IPS-18c (cell line): ENCODE measurements at regions not wholly inside any gene's neighbourhood (a gene's known extent, or its start where the extent isn't known, plus 50 kb on each side); places are given as distances from the start of the nearest gene placed in this dataset.

Experiments used
- H3K4me3 ChIP-seq: 2 replicates; pipeline ENCODE4 v1.7.0; 2013; ENCODE audit warnings: low read depth, mild to moderate bottlenecking, low read length, moderate library complexity; ENCODE audit not compliant: insufficient read depth
- H3K9me3 ChIP-seq: one replicate; pipeline ENCODE4 v1.6.1; 2013; ENCODE audit warnings: mild to moderate bottlenecking, low read length, moderate library complexity; ENCODE audit not compliant: control insufficient read depth, insufficient read depth

GRCh38 chr10:121243609-121244241 is 354.5 kb downstream of the FGFR2 start:
- Histone ChIP-seq H3K4me3 (no peak overlapping the region), H3K9me3 (no peaks in the 10 kb centered on the region)

- Histone ChIP-seq H3K4me3 (no peak overlapping the region), H3K9me3 (no peaks in the 10 kb centered on the region)
These were observed 353.4 kb downstream of the FGFR2 start for GRCh38 chr10:121244818-121245217.

GRCh38 chr10:121245754-121246153 is 352.5 kb downstream of the FGFR2 start:
- Histone ChIP-seq H3K9me3 (no peaks in the 10 kb centered on the region), H3K4me3 (no peak overlapping the region)

- no peak overlapping the region for H3K4me3 ChIP-seq
- H3K9me3 ChIP-seq: no peaks in the 10 kb centered on the region
These were observed 350.0 kb downstream of the FGFR2 start for GRCh38 chr10:121248266-121248665.

- Histone ChIP-seq H3K4me3 (no peak overlapping the region), H3K9me3 (no peaks in the 10 kb centered on the region)
These were observed 347.1 kb downstream of the FGFR2 start for GRCh38 chr10:121250995-121251764.

GRCh38 chr10:121252756-121253155 is 345.5 kb downstream of the FGFR2 start:
- no peak overlapping the region for H3K4me3 ChIP-seq
- H3K9me3 ChIP-seq: no peaks in the 10 kb centered on the region

- Histone ChIP-seq H3K9me3 (no peaks in the 10 kb centered on the region), H3K4me3 (no peak overlapping the region)
These were observed 337.9 kb downstream of the FGFR2 start for GRCh38 chr10:121260377-121260776.

GRCh38 chr10:121261665-121262064 is 336.6 kb downstream of the FGFR2 start:
- Histone ChIP-seq H3K4me3 (no peak overlapping the region), H3K9me3 (no peaks in the 10 kb centered on the region)

- Histone ChIP-seq H3K9me3 (no peaks in the 10 kb centered on the region), H3K4me3 (no peak overlapping the region)
These were observed 335.3 kb downstream of the FGFR2 start for GRCh38 chr10:121262774-121263430.

GRCh38 chr10:121263431-121263783 is 334.8 kb downstream of the FGFR2 start:
- no peaks in the 10 kb centered on the region for H3K9me3 ChIP-seq
- H3K4me3 ChIP-seq: no peak overlapping the region

- no peak overlapping the region for H3K4me3 ChIP-seq
- no peaks in the 10 kb centered on the region for H3K9me3 ChIP-seq
These were observed 332.7 kb downstream of the FGFR2 start for GRCh38 chr10:121265360-121266123.

GRCh38 chr10:121266370-121266769 is 331.9 kb downstream of the FGFR2 start:
- no peaks in the 10 kb centered on the region for H3K9me3 ChIP-seq
- no peak overlapping the region for H3K4me3 ChIP-seq

GRCh38 chr10:121267236-121268003 is 330.8 kb downstream of the FGFR2 start:
- Histone ChIP-seq H3K9me3 (no peaks in the 10 kb centered on the region), H3K4me3 (no peak overlapping the region)

GRCh38 chr10:121268363-121268762 is 329.9 kb downstream of the FGFR2 start:
- no peak overlapping the region for H3K4me3 ChIP-seq

GRCh38 chr10:121268863-121269432 is 329.3 kb downstream of the FGFR2 start:
- Histone ChIP-seq H3K9me3 (no peaks in the 10 kb centered on the region), H3K4me3 (no peak overlapping the region)

More at GRCh38 chr10:121268363-121268762, 329.9 kb downstream of the FGFR2 start:
- H3K9me3 ChIP-seq: no peaks in the 10 kb centered on the region

- Histone ChIP-seq H3K4me3 (no peak overlapping the region), H3K9me3 (no peaks in the 10 kb centered on the region)
These were observed 327.3 kb downstream of the FGFR2 start for GRCh38 chr10:121270906-121271305.

GRCh38 chr10:121276046-121276445 is 322.2 kb downstream of the FGFR2 start:
- H3K4me3 ChIP-seq: no peak overlapping the region
- no peaks in the 10 kb centered on the region for H3K9me3 ChIP-seq
